Spleen (tissue), 11 donors: ENCODE measurements at regions not wholly inside any gene's neighbourhood (a gene's known extent, or its start where the extent isn't known, plus 50 kb on each side); places are given as distances from the start of the nearest gene placed in this dataset.

Source experiments
- DNase-seq: peaks from one replicate; pipeline ENCODE4 v3.0.0-alpha.2; 2020
- H3K27ac ChIP-seq, 8 donors: fragments of 200-600 bp; sonication (generic) in 7 of 8; 1 replicate in 4 of 8; 2 replicates in 4 of 8; pipeline versions ENCODE4 v1.5.0 to v1.8.0; 2016 to 2021; ENCODE audit warnings: inconsistent platforms in 4 of 8, mild to moderate bottlenecking in 4 of 8, moderate library complexity in 1 of 8
- H3K27me3 ChIP-seq, 7 donors: fragments of 200-600 bp; sonication (generic) in 6 of 7; replicated peaks in 1 of 7; 1 replicate in 4 of 7; 2 replicates in 3 of 7; pipeline versions ENCODE4 v1.5.0 to v1.8.0; 2016 to 2021; ENCODE audit warnings: inconsistent platforms in 3 of 7, mild to moderate bottlenecking in 1 of 7
- H3K36me3 ChIP-seq, 6 donors: fragments of 200-600 bp; sonication (generic) in 5 of 6; 1 replicate in 4 of 6; 2 replicates in 2 of 6; pipeline versions ENCODE4 v1.5.0 to v1.8.0; 2016 to 2021; ENCODE audit warnings: inconsistent platforms in 2 of 6
- H3K4me1 ChIP-seq, 6 donors: fragments of 200-600 bp; sonication (generic) in 5 of 6; 1 replicate in 3 of 6; 2 replicates in 3 of 6; pipeline versions ENCODE4 v1.5.0 to v1.8.0; 2016 to 2021; ENCODE audit warnings: inconsistent platforms in 3 of 6
- H3K4me3 ChIP-seq, 8 donors: fragments of 200-600 bp; sonication (generic) in 7 of 8; 1 replicate in 4 of 8; 2 replicates in 4 of 8; pipeline versions ENCODE4 v1.5.0 to v1.8.0; 2016 to 2021; ENCODE audit warnings: inconsistent platforms in 4 of 8, mild to moderate bottlenecking in 4 of 8, moderate library complexity in 2 of 8
- H3K9me3 ChIP-seq, 8 donors: fragments of 200-600 bp; sonication (generic) in 7 of 8; 1 replicate in 4 of 8; 2 replicates in 4 of 8; pipeline versions ENCODE4 v1.5.0 to v1.8.0; 2016 to 2021; ENCODE audit warnings: inconsistent platforms in 4 of 8
- CTCF ChIP-seq, 11 experiments: fragments of 200-600 bp in 7 of 11; fragments of 450-650 bp in 4 of 11; sonication (generic) in 4 of 11; IDR thresholded peaks in 8 of 11; conservative IDR thresholded peaks in 3 of 11; 1 replicate in 7 of 11; 2 replicates in 4 of 11; pipeline versions ENCODE4 v1.4.0 to v1.8.0; 2016 to 2021; ENCODE audit warnings: antibody characterized with exemption in 11 of 11, inconsistent platforms in 4 of 11, mild to moderate bottlenecking in 1 of 11
- POLR2A ChIP-seq, 3 donors: fragments of 450-650 bp; IDR thresholded peaks; one replicate each; pipeline ENCODE4 v1.5.1; 2017; ENCODE audit warnings: antibody characterized with exemption in 3 of 3, mild to moderate bottlenecking in 1 of 3
- POLR2AphosphoS5 ChIP-seq, 3 donors: sonication (generic); formaldehyde crosslinking; IDR thresholded peaks; one replicate each; pipeline ENCODE4 v1.5.1; 2017; ENCODE audit warnings: antibody characterized with exemption in 3 of 3
- WGBS, 5 donors: extraction: QIAGEN DNeasy Blood & Tissue Kit in 3 of 5; methylation state at CpG; one replicate each; pipeline versions ENCODE4 v1.1.5 to v1.1.7; 2013 to 2018; 5-methylcytosine and 5-hydroxymethylcytosine counted together
- intact Hi-C: fragments of 100-400 bp; cut with DNase I; formaldehyde crosslinking; loops from one replicate; pipeline ENCODE4 v1.15.0; 2023; ENCODE audit warnings: low total_unique reads
- donor health status: healthy with polysubstance abuse.
- donor health status: DM: no; HTN: no; CAD: no; lungs with moderate emphysema.
- donor health status: DM: no; HTN: no; CAD: no.
- donor health status: Bipolar disorder and iron deficiency.
- donor health status: healthy.
- donor health status: DM: no; HTN: no; CAD: no.
- donor health status: DM: yes; HTN: yes; CAD: no.

- DNase-seq, result no peak
- no peaks in the 10 kb centered on the region for H3K36me3 ChIP-seq
- no peaks in the 10 kb centered on the region for H3K4me1 ChIP-seq
- peaks cover 0 to 7% (median 0%) of the 10 kb centered on the region in 8 donors for H3K9me3 ChIP-seq
- no peak overlapping the region for H3K27ac ChIP-seq
- no peak for TF ChIP-seq CTCF (IDR thresholded peaks at IDR 0.05 in 8 of 11, conservative IDR thresholded peaks at IDR 0.05 in 3 of 11)
- no peak for TF ChIP-seq POLR2AphosphoS5 (IDR thresholded peaks at IDR 0.05)
- no peak for TF ChIP-seq POLR2A (IDR thresholded peaks at IDR 0.05)
- no peaks in the 10 kb centered on the region for H3K27me3 ChIP-seq
- 3 to 85% (median 57%) methylated on average over 1 of the region's 1 CpG for whole genome bisulfite sequencing, 5 donors
- intact Hi-C loops, result no loop called here
- H3K4me3 ChIP-seq, result no peak overlapping the region
These were observed 88.8 kb upstream of the P3H2 start for GRCh38 chr3:190209533-190209932.

- H3K9me3 ChIP-seq, result peaks cover 0 to under 1% (median 0%) of the 10 kb centered on the region in 8 donors
- 94 to 98% (median 95%) methylated on average over 1 of the region's 1 CpG for WGBS, 5 donors
- DNase-seq, result no peak
- no peaks in the 10 kb centered on the region for H3K27me3 ChIP-seq
- TF ChIP-seq POLR2A (IDR thresholded peaks at IDR 0.05), result no peak
- H3K4me1 ChIP-seq, result no peaks in the 10 kb centered on the region
- no peak overlapping the region for H3K27ac ChIP-seq
- H3K36me3 ChIP-seq, result no peaks in the 10 kb centered on the region
- no peak overlapping the region for H3K4me3 ChIP-seq
- intact Hi-C loops, result no loop called here
These were observed 87.5 kb upstream of the P3H2 start for GRCh38 chr3:190208196-190208595.

- H3K27ac ChIP-seq, result no peak overlapping the region
- H3K4me1 ChIP-seq, result peaks cover 0 to 9% (median 0%) of the 10 kb centered on the region in 6 donors
- no peak overlapping the region for H3K4me3 ChIP-seq
- TF ChIP-seq POLR2AphosphoS5 (IDR thresholded peaks at IDR 0.05) (no peak), POLR2A (IDR thresholded peaks at IDR 0.05) (no peak), CTCF (IDR thresholded peaks at IDR 0.05 in 8 of 11, conservative IDR thresholded peaks at IDR 0.05 in 3 of 11) (no peak)
- H3K9me3 ChIP-seq, result no peaks in the 10 kb centered on the region
- peaks cover 0 to 7% (median 0%) of the 10 kb centered on the region in 7 donors for H3K27me3 ChIP-seq
- DNase-seq, result no peak
- 49 to 82% (median 58%) methylated on average over 1 of the region's 1 CpG for WGBS, 5 donors
- no peaks in the 10 kb centered on the region for H3K36me3 ChIP-seq
- intact Hi-C loops, result no loop called here
These were observed 85.0 kb upstream of the P3H2 start for GRCh38 chr3:190205739-190206138.

- intact Hi-C loops, result loop anchor here (5.0 kb wide), 1 partner anchor 242 kb away; no protein-coding TSS in a partner anchor
- no peaks in the 10 kb centered on the region for H3K9me3 ChIP-seq
- 77 to 96% (median 94%) methylated on average over 3 of the region's 3 CpGs; no CpG with 5 or more reads in 1 of the 5 donors for WGBS, 5 donors
- TF ChIP-seq CTCF (IDR thresholded peaks at IDR 0.05 in 8 of 11, conservative IDR thresholded peaks at IDR 0.05 in 3 of 11), result no peak
- no peak for TF ChIP-seq POLR2AphosphoS5 (IDR thresholded peaks at IDR 0.05)
- TF ChIP-seq POLR2A (IDR thresholded peaks at IDR 0.05), result no peak
- H3K27me3 ChIP-seq, result peaks cover 0 to 7% (median 0%) of the 10 kb centered on the region in 7 donors
- H3K27ac ChIP-seq, result no peak overlapping the region
- DNase-seq, result no peak
- H3K36me3 ChIP-seq, result no peaks in the 10 kb centered on the region
- peaks cover 0 to 9% (median 0%) of the 10 kb centered on the region in 6 donors for H3K4me1 ChIP-seq
- H3K4me3 ChIP-seq, result no peak overlapping the region
These were observed 83.5 kb upstream of the P3H2 start for GRCh38 chr3:190204200-190204599.

- H3K4me1 ChIP-seq, result peaks cover 0 to 9% (median 0%) of the 10 kb centered on the region in 6 donors
- peaks cover 0 to 7% (median 0%) of the 10 kb centered on the region in 7 donors for H3K27me3 ChIP-seq
- peak overlapping the region in 1 of 8 donors; percentile 11 for H3K27ac ChIP-seq
- 82 to 91% (median 85%) methylated on average over 3 of the region's 3 CpGs for WGBS, 5 donors
- H3K9me3 ChIP-seq, result no peaks in the 10 kb centered on the region
- intact Hi-C loops, result no loop called here
- H3K4me3 ChIP-seq, result no peak overlapping the region
- no peak for DNase-seq
- TF ChIP-seq POLR2A (IDR thresholded peaks at IDR 0.05), result no peak
- TF ChIP-seq POLR2AphosphoS5 (IDR thresholded peaks at IDR 0.05), result no peak
- TF ChIP-seq CTCF (IDR thresholded peaks at IDR 0.05 in 8 of 11, conservative IDR thresholded peaks at IDR 0.05 in 3 of 11), result no peak
- no peaks in the 10 kb centered on the region for H3K36me3 ChIP-seq
These were observed 76.7 kb upstream of the P3H2 start for GRCh38 chr3:190197346-190197763.
